PC-3 (cell line): ENCODE measurements at regions not wholly inside any gene's neighbourhood (a gene's known extent, or its start where the extent isn't known, plus 50 kb on each side); places are given as distances from the start of the nearest gene placed in this dataset.

Experiments
- ATAC-seq: fragments of 200-7000 bp; cut with Tn5 transposase; 2 replicates; pipeline ENCODE4 v1.9.1; 2020; ENCODE audit warnings: mild to moderate bottlenecking, moderate library complexity
- BruUV-seq: library from RNA; stranded (reverse); fragments of 400-500 nt; replicated peaks from 2 replicates; lab custom pipeline; 2021; lab: Mats Ljungman, UMichigan
- CTCF ChIA-PET: fragments of 300-600 bp; sonication (Branson Sonifier 250); formaldehyde crosslinking; loops from one replicate; lab custom pipeline; 2022; ENCODE audit warnings: antibody characterized with exemption; lab: Charles Lee
- POLR2A ChIA-PET: fragments of 300-600 bp; sonication (Branson Sonifier 250); formaldehyde crosslinking; loops from one replicate; lab custom pipeline; 2022; ENCODE audit warnings: antibody characterized with exemption; ENCODE audit not compliant: unreplicated experiment; lab: Charles Lee
- DNase-seq: peaks from one replicate; pipeline ENCODE4 v3.0.0-alpha.2; 2015
- H2AFZ ChIP-seq: fragments of 300-600 bp; sonication (generic); 2 replicates; pipeline ENCODE4 v1.6.0; 2016; ENCODE audit warnings: antibody characterized with exemption, low read length
- H3F3A ChIP-seq: fragments of 300-600 bp; sonication (generic); one replicate; pipeline ENCODE4 v1.6.0; 2017; ENCODE audit warnings: antibody characterized with exemption, low read length, control low read depth, mild to moderate bottlenecking; ENCODE audit not compliant: unreplicated experiment
- H3K27ac ChIP-seq: fragments of 300-600 bp; sonication (generic); 2 replicates; pipeline ENCODE4 v1.5.1; 2016; ENCODE audit warnings: mild to moderate bottlenecking, low read length
- H3K27me3 ChIP-seq: fragments of 300-600 bp; sonication (generic); 2 replicates; pipeline ENCODE4 v1.6.1; 2016; ENCODE audit warnings: low read length, mixed read lengths
- H3K36me3 ChIP-seq: fragments of 300-600 bp; sonication (generic); 2 replicates; pipeline ENCODE4 v1.6.1; 2016; ENCODE audit warnings: low read depth, mixed run types, low read length, mixed read lengths
- H3K4me1 ChIP-seq: fragments of 300-600 bp; sonication (generic); 2 replicates; pipeline ENCODE4 v1.5.1; 2016; ENCODE audit warnings: low read length; ENCODE audit not compliant: insufficient read depth
- H3K4me2 ChIP-seq: fragments of 300-600 bp; sonication (generic); 2 replicates; pipeline ENCODE4 v1.6.0; 2016; ENCODE audit warnings: low read length
- H3K4me3 ChIP-seq: fragments of 300-600 bp; sonication (generic); 2 replicates; pipeline ENCODE4 v1.5.1; 2016; ENCODE audit warnings: mild to moderate bottlenecking, low read length, mixed read lengths
- H3K79me2 ChIP-seq: fragments of 300-600 bp; sonication (generic); 2 replicates; pipeline ENCODE4 v1.6.1; 2017; ENCODE audit warnings: low read length, mixed read lengths
- H3K9ac ChIP-seq: fragments of 300-600 bp; sonication (generic); 2 replicates; pipeline ENCODE4 v1.6.0; 2016; ENCODE audit warnings: mild to moderate bottlenecking, low read length
- H3K9me2 ChIP-seq: fragments of 300-600 bp; sonication (generic); replicated peaks from 2 replicates; pipeline ENCODE4 v1.6.1; 2016; ENCODE audit warnings: mixed run types, low read length, mixed read lengths
- H3K9me3 ChIP-seq: fragments of 300-600 bp; sonication (generic); 2 replicates; pipeline ENCODE4 v1.6.1; 2016; ENCODE audit warnings: low read length, mixed read lengths
- H4K20me1 ChIP-seq: fragments of 300-600 bp; sonication (generic); 2 replicates; pipeline ENCODE4 v1.6.1; 2016; ENCODE audit warnings: low read length, mixed read lengths
- EZH2 ChIP-seq: fragments of 300-600 bp; sonication (generic); IDR thresholded peaks from one replicate; pipeline ENCODE4 v1.6.1; 2017; ENCODE audit warnings: antibody characterized with exemption, mild to moderate bottlenecking, low read length; ENCODE audit not compliant: unreplicated experiment
- EZH2phosphoT487 ChIP-seq: fragments of 300-600 bp; sonication (generic); IDR thresholded peaks from 2 replicates; pipeline ENCODE4 v1.6.1; 2018; ENCODE audit warnings: mild to moderate bottlenecking, antibody characterized with exemption, low read length, borderline replicate concordance
- intact Hi-C: fragments of 100-400 bp; cut with micrococcal nuclease; formaldehyde crosslinking; loops from 2 replicates; pipeline ENCODE4 v1.9.0; 2023
- TF ChIP-seq, protein P1 (sequence below): fragments of 300-600 bp; sonication (generic); conservative IDR thresholded peaks from 2 replicates; pipeline ENCODE4 v1.5.1; 2017; ENCODE audit warnings: antibody characterized with exemption, low read depth, mild to moderate bottlenecking, low read length

- TF ChIP-seq EZH2 (no peak), EZH2phosphoT487 (no peak)
- TF ChIP-seq, protein P1, sequence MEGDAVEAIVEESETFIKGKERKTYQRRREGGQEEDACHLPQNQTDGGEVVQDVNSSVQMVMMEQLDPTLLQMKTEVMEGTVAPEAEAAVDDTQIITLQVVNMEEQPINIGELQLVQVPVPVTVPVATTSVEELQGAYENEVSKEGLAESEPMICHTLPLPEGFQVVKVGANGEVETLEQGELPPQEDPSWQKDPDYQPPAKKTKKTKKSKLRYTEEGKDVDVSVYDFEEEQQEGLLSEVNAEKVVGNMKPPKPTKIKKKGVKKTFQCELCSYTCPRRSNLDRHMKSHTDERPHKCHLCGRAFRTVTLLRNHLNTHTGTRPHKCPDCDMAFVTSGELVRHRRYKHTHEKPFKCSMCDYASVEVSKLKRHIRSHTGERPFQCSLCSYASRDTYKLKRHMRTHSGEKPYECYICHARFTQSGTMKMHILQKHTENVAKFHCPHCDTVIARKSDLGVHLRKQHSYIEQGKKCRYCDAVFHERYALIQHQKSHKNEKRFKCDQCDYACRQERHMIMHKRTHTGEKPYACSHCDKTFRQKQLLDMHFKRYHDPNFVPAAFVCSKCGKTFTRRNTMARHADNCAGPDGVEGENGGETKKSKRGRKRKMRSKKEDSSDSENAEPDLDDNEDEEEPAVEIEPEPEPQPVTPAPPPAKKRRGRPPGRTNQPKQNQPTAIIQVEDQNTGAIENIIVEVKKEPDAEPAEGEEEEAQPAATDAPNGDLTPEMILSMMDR: no peak
- no TSS peak for BruUV-seq
Observed at GRCh38 chr4:18878561-18878960, 857.0 kb upstream of the LCORL start.

DNA sequence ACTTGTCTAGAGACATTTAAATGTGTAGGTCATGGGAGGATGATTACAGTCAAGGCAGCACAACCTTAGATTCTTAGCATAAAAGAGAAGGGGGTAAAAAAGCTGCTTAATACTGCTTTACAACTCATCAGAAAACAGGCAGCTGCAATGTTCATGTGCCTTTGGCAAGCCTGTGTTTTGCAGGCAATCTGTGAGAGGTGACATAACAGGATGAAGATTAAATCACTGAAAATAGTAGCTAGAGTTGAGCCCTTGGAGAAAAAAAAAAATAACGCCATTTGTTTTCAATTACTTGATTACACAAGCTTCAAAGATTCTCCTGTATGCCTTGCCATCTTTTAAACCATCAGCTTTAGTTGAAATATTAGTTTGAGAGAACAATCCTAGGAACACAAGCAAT lies 847.6 kb upstream of the LCORL start:
- POLR2A ChIA-PET: no interaction called here

More at GRCh38 chr4:18878561-18878960, 857.0 kb upstream of the LCORL start:
- Histone ChIP-seq H2AFZ (no peak overlapping the region), H3K4me1 (peaks cover 10% of the 10 kb centered on the region), H3K36me3 (no peaks in the 10 kb centered on the region), H3K9ac (no peak overlapping the region), H3K9me3 (no peaks in the 10 kb centered on the region), H3K79me2 (no peaks in the 10 kb centered on the region), H3F3A (no peaks in the 10 kb centered on the region), H3K4me3 (no peak overlapping the region), H4K20me1 (no peaks in the 10 kb centered on the region), H3K27ac (no peak overlapping the region), H3K9me2 (no peaks in the 10 kb centered on the region), H3K27me3 (no peaks in the 10 kb centered on the region), H3K4me2 (no peak overlapping the region)
- intact Hi-C loops: no loop called here
- DNase-seq: no peak
- CTCF ChIA-PET: no interaction called here
- POLR2A ChIA-PET: no interaction called here
- ATAC-seq: no peak

DNA sequence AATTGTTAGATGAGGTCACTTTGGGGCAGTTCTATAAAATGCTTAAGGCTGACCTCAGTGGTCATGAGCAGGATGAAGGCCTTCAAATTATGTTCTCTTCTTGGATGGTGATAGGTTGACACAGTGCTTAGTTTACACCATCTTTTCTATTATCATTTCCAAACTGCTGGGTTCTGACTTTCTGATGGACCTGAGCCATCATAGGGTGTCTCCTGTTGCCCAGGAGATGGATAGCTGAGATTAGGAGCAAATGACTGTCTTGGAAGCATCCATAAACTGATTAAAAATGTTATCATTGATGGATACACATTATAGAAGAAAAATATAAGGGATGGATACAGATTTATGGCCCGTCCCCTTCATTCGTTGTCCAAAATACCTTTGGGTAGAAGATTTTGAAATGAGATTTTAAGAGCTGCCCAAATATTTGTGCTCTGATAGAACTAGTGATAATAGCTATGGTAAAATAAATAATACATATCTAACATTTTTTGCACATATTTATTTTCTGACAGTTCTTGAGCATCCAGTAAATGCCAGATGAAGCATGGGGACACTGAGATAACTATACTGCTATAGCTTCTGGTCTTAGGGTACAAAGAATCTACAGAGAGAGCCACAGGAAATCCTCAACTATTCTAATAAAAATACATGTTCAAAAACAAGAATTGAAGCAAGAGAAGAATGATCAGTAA lies 839.4 kb upstream of the LCORL start:
- Histone ChIP-seq H3K4me1 (no peaks in the 10 kb centered on the region), H3K9me2 (no peaks in the 10 kb centered on the region), H3F3A (no peaks in the 10 kb centered on the region), H3K9me3 (no peaks in the 10 kb centered on the region), H3K4me3 (no peak overlapping the region), H3K36me3 (no peaks in the 10 kb centered on the region), H3K27ac (no peak overlapping the region), H4K20me1 (no peaks in the 10 kb centered on the region), H3K79me2 (no peaks in the 10 kb centered on the region), H3K4me2 (no peak overlapping the region), H3K27me3 (no peaks in the 10 kb centered on the region), H3K9ac (no peak overlapping the region), H2AFZ (no peak overlapping the region)
- DNase-seq (no peak), ATAC-seq (no peak)
- intact Hi-C loops: no loop called here
- ChIA-PET CTCF (no interaction called here), POLR2A (no interaction called here)
- no peak for TF ChIP-seq EZH2phosphoT487
- TF ChIP-seq EZH2: no peak
- TF ChIP-seq, protein P1: no peak
- no TSS peak for BruUV-seq

More for the DNA sequence above, 847.6 kb upstream of the LCORL start:
- no peaks in the 10 kb centered on the region for H3K9me2 ChIP-seq
- no peak overlapping the region for H3K27ac ChIP-seq
- no TSS peak for BruUV-seq
- no peak overlapping the region for H3K4me2 ChIP-seq
- H3K9me3 ChIP-seq: no peaks in the 10 kb centered on the region
- no peaks in the 10 kb centered on the region for H3K36me3 ChIP-seq
- intact Hi-C loops: no loop called here
- no peaks in the 10 kb centered on the region for H4K20me1 ChIP-seq
- DNase-seq (no peak), ATAC-seq (no peak)
- no peaks in the 10 kb centered on the region for H3F3A ChIP-seq
- H3K79me2 ChIP-seq: no peaks in the 10 kb centered on the region
- H3K4me1 ChIP-seq: no peaks in the 10 kb centered on the region
- TF ChIP-seq, protein P1: no peak
- TF ChIP-seq EZH2 (no peak), EZH2phosphoT487 (no peak)
- H3K4me3 ChIP-seq: no peak overlapping the region
- CTCF ChIA-PET: no interaction called here
- no peak overlapping the region for H2AFZ ChIP-seq
- H3K27me3 ChIP-seq: no peaks in the 10 kb centered on the region
- no peak overlapping the region for H3K9ac ChIP-seq
